Small intestine (tissue), 7 donors: ENCODE measurements at regions not wholly inside any gene's neighbourhood (a gene's known extent, or its start where the extent isn't known, plus 50 kb on each side); places are given as distances from the start of the nearest gene placed in this dataset.
A peak's percentile ranks its signal among the peaks of the same experiment; 100 is the strongest.

Experiments
- DNase-seq, 2 donors: peaks; one replicate each; pipeline versions ENCODE4 v3.0.0 to v3.0.0-alpha.2; 2013
- FAIRE-seq: peaks from 2 replicates; lab custom pipeline; 2012; peaks lifted over from hg19 to GRCh38; lab: Jason Lieb, UNC
- H3K27ac ChIP-seq, 3 donors: one replicate each; pipeline ENCODE4 v1.5.1; 2013; ENCODE audit warnings: low read length in 2 of 3, mild to moderate bottlenecking in 2 of 3, control low read depth in 1 of 3, inconsistent platforms in 1 of 3, low read depth in 1 of 3, moderate library complexity in 1 of 3
- H3K27me3 ChIP-seq, 3 donors: one replicate each; pipeline ENCODE4 v1.6.1; 2013; ENCODE audit warnings: low read length in 3 of 3, inconsistent platforms in 1 of 3; ENCODE audit not compliant: control insufficient read depth in 3 of 3, insufficient read depth in 3 of 3
- H3K36me3 ChIP-seq, 3 donors: one replicate each; pipeline ENCODE4 v1.6.1; 2013; ENCODE audit warnings: low read length in 3 of 3, inconsistent platforms in 1 of 3, low read depth in 1 of 3, mild to moderate bottlenecking in 1 of 3, moderate library complexity in 1 of 3; ENCODE audit not compliant: control insufficient read depth in 3 of 3, insufficient read depth in 2 of 3
- H3K4me1 ChIP-seq, 3 donors: one replicate each; pipeline ENCODE4 v1.6.1; 2013; ENCODE audit warnings: low read length in 2 of 3, inconsistent platforms in 1 of 3, low read depth in 1 of 3, mild to moderate bottlenecking in 1 of 3, moderate library complexity in 1 of 3; ENCODE audit not compliant: control insufficient read depth in 3 of 3, insufficient read depth in 2 of 3
- H3K4me3 ChIP-seq, 3 donors: one replicate each; pipeline ENCODE4 v1.5.1; 2013; ENCODE audit warnings: low read length in 3 of 3, control low read depth in 1 of 3, inconsistent platforms in 1 of 3, low read depth in 1 of 3, mild to moderate bottlenecking in 1 of 3, moderate library complexity in 1 of 3
- H3K9me3 ChIP-seq, 2 donors: one replicate each; pipeline ENCODE4 v1.6.1; 2013; ENCODE audit warnings: low read depth in 1 of 2, low read length in 1 of 2; ENCODE audit not compliant: control insufficient read depth in 2 of 2, insufficient read depth in 1 of 2
- WGBS, 3 donors: extraction: QIAGEN DNeasy Blood & Tissue Kit; methylation state at CpG; one replicate each; pipeline ENCODE4 v1.1.7; 2013; 5-methylcytosine and 5-hydroxymethylcytosine counted together
- donor health status: healthy with polysubstance abuse.
- donor health status: control.
- donor health status: control.
- donor health status: Bipolar disorder and iron deficiency.
- donor health status: healthy.

DNA sequence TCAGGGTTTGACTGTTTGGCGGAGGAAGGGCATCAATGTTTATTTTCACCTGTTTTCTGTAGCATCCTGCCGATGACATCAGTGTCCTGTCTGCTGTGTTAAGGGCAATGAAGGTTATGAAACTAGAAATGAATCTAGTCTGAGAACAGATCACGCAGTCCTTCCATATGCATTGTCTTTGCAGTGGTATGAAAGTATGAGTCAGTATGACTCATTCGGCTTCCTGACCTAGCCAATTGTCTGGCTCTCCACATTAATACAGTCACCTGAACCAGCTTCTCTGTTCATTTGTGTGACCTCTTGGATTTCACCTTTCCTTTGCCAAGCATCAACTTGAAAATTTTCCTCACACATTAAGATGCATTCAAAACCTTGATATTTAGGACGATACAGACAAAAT, 353.8 kb downstream of the RND3 start:
- Histone ChIP-seq H3K4me1 (peaks cover 0 to 4% (median 0%) of the 10 kb centered on the region in 3 donors), H3K27ac (no peak overlapping the region), H3K36me3 (no peaks in the 10 kb centered on the region), H3K9me3 (no peaks in the 10 kb centered on the region), H3K27me3 (no peaks in the 10 kb centered on the region), H3K4me3 (no peak overlapping the region)
- FAIRE-seq (no peak), DNase-seq (peak; percentile 42 to 84)
- 54 to 73% (median 62%) methylated on average over 5 of the region's 5 CpGs for whole genome bisulfite sequencing, 3 donors

DNA sequence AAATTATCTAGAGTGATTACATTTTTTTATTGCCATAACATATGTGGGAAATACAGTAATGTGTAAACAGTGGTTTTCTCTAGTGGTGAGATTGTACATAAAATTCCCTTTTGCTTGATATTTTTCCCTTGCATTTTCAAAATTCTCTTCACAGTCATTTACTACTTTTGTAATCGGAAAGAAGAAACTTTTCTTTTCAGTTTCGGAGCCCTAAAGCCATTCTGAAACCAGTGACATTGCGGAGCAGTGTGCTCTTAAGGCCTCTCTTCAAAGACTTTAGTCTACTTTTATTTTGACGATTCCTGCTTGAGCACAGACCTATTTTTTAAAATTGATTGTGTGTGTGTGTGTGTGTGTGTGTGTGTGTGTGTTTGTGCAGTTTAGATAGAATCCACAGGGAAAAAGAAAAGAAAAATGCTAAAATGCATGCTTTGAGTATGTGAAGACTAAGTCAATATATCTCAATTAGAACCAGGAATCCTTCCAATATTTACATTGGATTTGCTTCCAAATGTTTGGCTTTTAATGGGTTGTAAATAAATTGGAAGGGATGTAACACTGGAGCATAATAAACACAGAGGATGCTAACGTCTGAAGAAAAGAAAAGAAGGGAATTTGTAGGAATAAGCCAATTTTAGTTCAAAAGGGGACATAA, 357.4 kb downstream of the RND3 start:
- H3K27ac ChIP-seq: no peak overlapping the region
- H3K9me3 ChIP-seq: no peaks in the 10 kb centered on the region
- no peaks in the 10 kb centered on the region for H3K36me3 ChIP-seq
- H3K4me1 ChIP-seq: peaks cover 0 to 8% (median 0%) of the 10 kb centered on the region in 3 donors
- no peak for DNase-seq
- no peaks in the 10 kb centered on the region for H3K27me3 ChIP-seq
- FAIRE-seq: no peak
- 69 to 78% (median 71%) methylated on average over 5 of the region's 5 CpGs for WGBS, 3 donors
- H3K4me3 ChIP-seq: no peak overlapping the region

DNA sequence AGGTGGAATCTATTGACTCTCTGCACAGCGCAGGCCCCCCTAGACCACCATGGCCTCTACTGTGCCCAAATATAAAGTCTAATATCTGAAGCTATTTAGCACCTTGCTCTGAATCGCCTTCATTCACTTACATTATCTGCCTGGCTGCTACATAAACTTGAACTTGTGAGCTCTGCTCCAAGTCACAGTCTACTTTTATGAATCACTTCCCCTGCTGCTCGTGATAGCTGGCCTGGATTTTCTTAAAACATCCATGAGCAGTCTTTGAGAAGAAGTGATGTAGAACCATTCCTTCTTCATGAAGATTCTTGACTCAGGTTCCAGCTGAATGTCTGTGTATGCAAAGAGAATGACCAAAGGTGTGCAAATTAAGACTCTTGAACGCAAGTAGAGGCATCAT, 359.5 kb downstream of the RND3 start:
- H3K27me3 ChIP-seq: no peaks in the 10 kb centered on the region
- no peak for FAIRE-seq

DNA sequence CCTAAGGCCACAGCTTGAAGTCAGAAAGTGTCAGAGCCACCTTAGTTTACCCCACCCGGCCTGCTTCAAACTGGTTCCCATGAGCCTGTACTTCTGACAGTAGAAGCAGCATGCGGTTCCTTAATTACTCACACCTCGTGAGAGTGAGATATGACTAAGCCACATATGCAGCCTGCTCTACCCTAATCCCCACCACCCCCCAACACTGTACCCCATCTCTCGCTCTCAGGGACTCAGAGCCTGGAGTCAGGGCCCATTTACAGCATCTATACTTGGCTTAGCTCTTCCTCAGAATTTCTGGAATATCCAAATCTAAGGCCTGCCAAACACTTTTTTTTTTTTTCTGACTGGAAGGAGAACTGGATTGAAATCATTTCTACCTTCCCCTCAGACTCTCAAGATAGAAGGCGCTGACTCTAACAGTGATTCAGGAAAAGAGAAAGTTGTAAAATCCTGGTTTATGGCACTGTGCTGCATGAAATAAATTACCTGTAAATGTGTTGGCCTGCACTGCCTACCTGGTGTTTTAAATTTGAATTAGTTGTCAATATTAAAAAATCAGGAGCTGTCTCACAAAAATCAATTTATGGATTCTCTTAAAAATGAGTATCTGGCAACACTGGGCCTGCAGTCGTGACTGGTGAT, 360.0 kb downstream of the RND3 start:
- no peak for FAIRE-seq
- peaks cover 0 to 5% (median 0%) of the 10 kb centered on the region in 3 donors for H3K4me1 ChIP-seq
- no peaks in the 10 kb centered on the region for H3K36me3 ChIP-seq
- H3K27me3 ChIP-seq: no peaks in the 10 kb centered on the region
- H3K27ac ChIP-seq: no peak overlapping the region
- DNase-seq: peak in 1 of 2 donors; percentile 33
- no peak overlapping the region for H3K4me3 ChIP-seq
- H3K9me3 ChIP-seq: no peaks in the 10 kb centered on the region
- 57 to 75% (median 64%) methylated on average over 6 of the region's 6 CpGs for WGBS, 3 donors

More for the DNA sequence above, 359.5 kb downstream of the RND3 start:
- Histone ChIP-seq H3K9me3 (no peaks in the 10 kb centered on the region), H3K36me3 (no peaks in the 10 kb centered on the region), H3K4me3 (no peak overlapping the region), H3K4me1 (peaks cover 0 to 5% (median 0%) of the 10 kb centered on the region in 3 donors), H3K27ac (no peak overlapping the region)
- 67 to 77% (median 68%) methylated on average over 4 of the region's 4 CpGs for WGBS, 3 donors
- no peak for DNase-seq

DNA sequence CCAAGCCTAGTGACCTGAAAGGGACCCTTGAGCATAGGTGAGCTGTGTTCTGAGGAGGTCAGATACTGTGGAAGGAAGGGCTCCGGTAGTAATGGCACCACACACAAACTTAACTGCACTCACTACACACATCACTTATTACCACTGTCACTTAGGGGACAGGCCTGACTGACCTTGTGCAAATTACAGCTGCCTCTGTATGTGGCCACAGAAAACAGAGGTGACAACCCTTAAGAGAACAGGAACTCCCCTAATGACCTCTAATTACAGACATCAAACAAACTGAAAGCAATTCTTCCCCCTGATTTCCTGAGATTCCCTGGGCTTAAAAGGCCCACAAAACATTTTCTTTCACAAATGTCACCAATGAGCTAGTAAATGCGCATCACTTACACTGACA, 360.6 kb downstream of the RND3 start:
- FAIRE-seq: no peak

DNA sequence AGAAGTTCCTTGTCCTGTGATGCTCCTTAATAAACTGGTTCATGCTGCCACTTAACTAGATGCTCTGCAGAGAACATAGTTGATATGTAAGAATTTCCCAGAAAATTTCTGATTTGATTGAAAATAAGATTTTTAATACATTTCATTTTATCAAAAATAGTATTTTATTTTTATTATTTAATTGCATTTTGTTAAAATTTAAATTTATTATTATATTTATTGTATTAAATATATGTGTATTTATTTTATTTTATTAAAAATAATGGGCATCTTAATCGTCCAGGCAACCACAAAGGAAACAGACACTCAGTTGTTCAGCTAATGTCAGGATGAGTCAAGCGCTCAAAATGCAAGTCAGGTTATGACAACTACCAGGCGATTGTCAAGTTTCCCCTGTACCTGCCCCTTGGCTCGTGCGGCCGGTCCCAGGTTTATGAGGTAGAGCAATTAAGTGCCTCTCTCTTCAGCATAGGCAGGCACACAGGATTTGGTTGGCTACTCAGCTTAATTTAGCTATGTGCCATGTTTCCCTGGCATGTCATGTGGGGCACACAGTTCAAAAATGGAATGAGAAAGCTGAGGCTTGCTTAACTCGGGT, 361.2 kb downstream of the RND3 start:
- Histone ChIP-seq H3K27me3 (no peaks in the 10 kb centered on the region), H3K27ac (no peak overlapping the region), H3K4me3 (no peak overlapping the region), H3K4me1 (peaks cover 0 to 5% (median 0%) of the 10 kb centered on the region in 3 donors), H3K9me3 (no peaks in the 10 kb centered on the region), H3K36me3 (no peaks in the 10 kb centered on the region)
- DNase-seq (no peak), FAIRE-seq (no peak)
- 87 to 94% (median 88%) methylated on average over 7 of the region's 7 CpGs for WGBS, 3 donors

More for the DNA sequence above, 360.6 kb downstream of the RND3 start:
- peaks cover 0 to 5% (median 0%) of the 10 kb centered on the region in 3 donors for H3K4me1 ChIP-seq
- no peaks in the 10 kb centered on the region for H3K36me3 ChIP-seq
- 84 to 89% (median 86%) methylated on average over 2 of the region's 2 CpGs for WGBS, 3 donors
- H3K9me3 ChIP-seq: no peaks in the 10 kb centered on the region
- no peak for DNase-seq
- no peak overlapping the region for H3K27ac ChIP-seq
- no peaks in the 10 kb centered on the region for H3K27me3 ChIP-seq
- H3K4me3 ChIP-seq: no peak overlapping the region

DNA sequence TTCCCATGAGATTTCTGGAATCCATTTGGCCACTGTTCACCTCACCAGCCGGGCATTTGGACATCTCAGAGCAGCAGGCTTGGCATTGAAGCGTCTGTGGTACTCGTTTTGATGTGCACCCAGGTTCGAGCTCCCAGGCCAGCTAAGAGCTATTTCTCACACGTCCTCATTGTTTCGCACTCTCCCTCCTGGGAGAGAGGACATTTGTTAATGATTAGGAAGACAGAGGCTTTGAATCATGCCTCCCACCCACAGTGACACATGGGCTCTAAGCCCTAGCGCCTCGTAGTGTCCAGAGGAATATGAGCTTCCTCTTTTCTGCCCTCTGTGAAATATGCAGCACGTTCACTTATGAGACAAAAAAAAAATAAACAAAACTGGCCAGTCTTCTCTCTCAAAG, 361.8 kb downstream of the RND3 start:
- WGBS, 3 donors: 63 to 83% (median 72%) methylated on average over 9 of the region's 9 CpGs
- H3K36me3 ChIP-seq: no peaks in the 10 kb centered on the region
- H3K4me1 ChIP-seq: peaks cover 0 to 5% (median 0%) of the 10 kb centered on the region in 3 donors
- H3K4me3 ChIP-seq: no peak overlapping the region
- no peak overlapping the region for H3K27ac ChIP-seq
- H3K27me3 ChIP-seq: no peaks in the 10 kb centered on the region
- DNase-seq (no peak), FAIRE-seq (no peak)
- no peaks in the 10 kb centered on the region for H3K9me3 ChIP-seq

DNA sequence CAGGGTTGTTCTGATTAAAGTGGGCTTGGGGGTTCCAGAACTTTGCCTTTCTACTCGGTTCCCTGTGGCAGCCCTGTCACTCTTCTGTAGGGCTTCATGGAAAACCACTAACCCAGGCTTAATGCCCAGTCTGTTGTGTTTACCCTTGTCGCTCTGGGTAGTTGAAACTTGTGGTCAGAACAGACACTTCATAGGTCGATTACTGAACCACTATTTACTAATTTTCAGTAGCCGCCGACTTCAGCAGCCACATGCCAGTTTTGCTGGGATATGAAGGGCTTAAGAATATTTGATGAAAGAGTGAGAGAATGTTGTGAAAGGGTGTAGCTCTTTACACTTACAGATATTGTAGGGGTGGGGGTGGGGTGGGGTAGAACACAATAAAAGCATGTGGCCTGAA, 362.3 kb downstream of the RND3 start:
- WGBS, 3 donors: 80 to 91% (median 87%) methylated on average over 5 of the region's 5 CpGs
- DNase-seq (no peak), FAIRE-seq (no peak)
- no peak overlapping the region for H3K4me3 ChIP-seq
- H3K27ac ChIP-seq: no peak overlapping the region
- H3K9me3 ChIP-seq: no peaks in the 10 kb centered on the region
- no peaks in the 10 kb centered on the region for H3K36me3 ChIP-seq
- peaks cover 0 to 5% (median 0%) of the 10 kb centered on the region in 3 donors for H3K4me1 ChIP-seq
- no peaks in the 10 kb centered on the region for H3K27me3 ChIP-seq
